Astrocyte of the hippocampus (primary cell): ENCODE measurements at regions not wholly inside any gene's neighbourhood (a gene's known extent, or its start where the extent isn't known, plus 50 kb on each side); places are given as distances from the start of the nearest gene placed in this dataset.
"Not testable (repeated sequence)": the region's sequence is repeated elsewhere in the genome, so short reads cannot be mapped to it uniquely, and the experiment has no call there.

ENCODE experiments used
- DNase-seq: peaks from one replicate; pipeline ENCODE4 v3.0.0; 2011; ENCODE audit warnings: low read depth, low spot score

- DNase-seq, result no peak
Observed at GRCh38 chr18:39244242-39244641, 1678.6 kb upstream of the CELF4 start.

GRCh38 chr18:39241534-39241933 lies 1675.9 kb upstream of the CELF4 start:
- DNase-seq, result no peak

GRCh38 chr18:39238981-39239660 lies 1673.5 kb upstream of the CELF4 start:
- DNase-seq, result no peak

- no peak for DNase-seq
Observed at GRCh38 chr18:39235118-39235719, 1669.6 kb upstream of the CELF4 start.

- no peak for DNase-seq
Observed at GRCh38 chr18:39232937-39233336, 1667.3 kb upstream of the CELF4 start.

- peak; percentile 2 for DNase-seq
Observed at GRCh38 chr18:39232490-39232889, 1666.9 kb upstream of the CELF4 start.

GRCh38 chr18:39230086-39230803 lies 1664.6 kb upstream of the CELF4 start:
- DNase-seq, result no peak

- DNase-seq, result not testable (repeated sequence)
Observed at GRCh38 chr18:39227769-39228168, 1662.2 kb upstream of the CELF4 start.

- DNase-seq, result no peak
Observed at GRCh38 chr18:39225373-39225772, 1659.8 kb upstream of the CELF4 start.

- no peak for DNase-seq
Observed at GRCh38 chr18:39223283-39223682, 1657.7 kb upstream of the CELF4 start.

GRCh38 chr18:39215920-39216319 lies 1650.3 kb upstream of the CELF4 start:
- no peak for DNase-seq

- DNase-seq, result no peak
Observed at GRCh38 chr18:39211461-39211860, 1645.9 kb upstream of the CELF4 start.

GRCh38 chr18:39209173-39209572 lies 1643.6 kb upstream of the CELF4 start:
- DNase-seq, result no peak

GRCh38 chr18:39208729-39209128 lies 1643.1 kb upstream of the CELF4 start:
- no peak for DNase-seq

GRCh38 chr18:39208190-39208589 lies 1642.6 kb upstream of the CELF4 start:
- no peak for DNase-seq

GRCh38 chr18:39206398-39207103 lies 1641.0 kb upstream of the CELF4 start:
- DNase-seq, result not testable (repeated sequence)

- DNase-seq, result peak; percentile 34
Observed at GRCh38 chr18:39205565-39206195, 1640.1 kb upstream of the CELF4 start.

GRCh38 chr18:39200153-39200552 lies 1634.6 kb upstream of the CELF4 start:
- DNase-seq, result no peak

GRCh38 chr18:39199231-39199855 lies 1633.7 kb upstream of the CELF4 start:
- DNase-seq, result peak; percentile 58

- peak; percentile 65 for DNase-seq
Observed at GRCh38 chr18:39198376-39198775, 1632.8 kb upstream of the CELF4 start.

- no peak for DNase-seq
Observed at GRCh38 chr18:39191931-39192330, 1626.3 kb upstream of the CELF4 start.
